CD4-positive, alpha-beta T cell treated with Interleukin-6 for 4 hours (primary cell): ENCODE measurements at regions not wholly inside any gene's neighbourhood (a gene's known extent, or its start where the extent isn't known, plus 50 kb on each side); places are given as distances from the start of the nearest gene placed in this dataset.
"Not testable (repeated sequence)": the region's sequence is repeated elsewhere in the genome, so short reads cannot be mapped to it uniquely, and the experiment has no call there.

Experiments used
- DNase-seq: peaks from one replicate; pipeline ENCODE4 v3.0.0-alpha.2; 2020; ENCODE audit warnings: mixed read lengths

DNA sequence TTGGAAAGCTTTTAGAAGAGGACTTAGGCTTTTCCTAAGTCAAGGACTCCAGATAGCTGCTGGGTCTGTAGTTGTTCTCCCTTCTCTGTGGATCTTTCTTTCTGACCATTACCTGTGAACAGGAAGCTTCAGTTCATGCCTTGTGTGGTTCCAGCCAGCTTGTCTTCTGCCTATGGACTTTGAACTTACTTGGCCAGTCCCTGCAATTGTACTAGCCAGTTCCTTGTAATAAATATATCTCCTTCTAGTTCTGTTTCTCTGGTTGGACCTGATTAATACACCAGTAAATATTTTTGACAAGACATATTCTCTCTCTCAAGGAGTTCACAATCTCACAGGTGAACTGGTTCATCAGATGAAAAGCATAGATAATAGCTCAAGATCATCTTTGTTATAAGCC is 341.3 kb upstream of the DPPA4 start:
- DNase-seq: no peak

DNA sequence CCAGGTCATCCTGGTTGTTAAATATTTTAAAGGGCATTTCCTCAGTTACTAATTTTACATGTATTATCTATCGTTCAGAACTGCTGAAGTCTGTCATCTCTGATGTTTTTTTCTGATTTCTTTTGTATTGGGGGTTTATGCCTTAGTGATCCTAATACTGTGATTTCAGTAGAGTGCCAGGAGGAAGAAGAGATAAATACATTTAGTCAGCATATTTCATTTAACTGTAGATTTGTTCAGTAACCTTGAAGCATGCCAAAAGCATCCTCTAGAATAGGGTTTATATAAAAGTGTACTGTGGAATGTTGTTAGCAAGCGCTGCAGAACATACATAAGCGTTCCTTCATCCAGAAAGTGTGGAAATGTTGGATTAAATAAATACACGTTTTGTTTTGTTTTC is 342.3 kb upstream of the DPPA4 start:
- no peak for DNase-seq

DNA sequence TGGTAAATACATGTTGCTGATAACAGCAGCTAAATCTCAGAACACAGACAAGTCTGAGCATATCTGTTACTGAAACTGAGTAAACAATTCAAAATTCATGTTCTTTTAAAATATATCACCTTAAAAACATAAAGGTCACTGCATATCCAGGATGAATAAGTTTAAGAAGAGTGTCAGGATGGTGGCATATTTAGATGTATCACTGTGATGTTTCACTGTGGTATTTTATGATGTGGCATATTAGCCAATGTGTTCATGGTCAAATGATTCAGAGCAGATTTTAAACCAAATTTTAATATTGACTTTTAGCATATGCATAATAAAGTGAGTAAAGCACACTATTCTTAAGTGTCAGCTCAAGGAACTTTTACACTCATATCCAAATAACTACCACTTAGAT is 346.4 kb upstream of the DPPA4 start:
- DNase-seq: no peak

- no peak for DNase-seq
Observed at GRCh38 chr3:109685084-109686079, 348.0 kb upstream of the DPPA4 start.

DNA sequence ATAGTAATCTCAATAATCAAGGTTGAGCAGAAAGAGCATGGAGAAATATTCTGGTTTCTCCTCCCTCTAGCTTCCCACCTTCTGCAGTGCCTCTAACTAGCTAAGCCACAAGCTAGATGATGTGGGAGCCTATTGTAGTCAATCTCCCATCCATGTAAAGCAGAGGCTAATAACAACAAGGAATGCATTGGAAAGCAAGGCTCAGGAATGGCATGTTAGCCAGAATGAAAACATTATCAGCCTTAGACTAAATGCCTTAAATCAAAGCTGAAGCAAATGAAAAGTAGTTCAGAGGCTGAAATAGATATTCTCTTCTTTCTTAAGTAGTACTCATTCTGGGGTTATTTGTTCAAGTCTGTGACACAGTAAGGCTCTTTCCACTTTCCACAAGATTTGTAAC is 350.3 kb upstream of the DPPA4 start:
- DNase-seq: no peak

DNA sequence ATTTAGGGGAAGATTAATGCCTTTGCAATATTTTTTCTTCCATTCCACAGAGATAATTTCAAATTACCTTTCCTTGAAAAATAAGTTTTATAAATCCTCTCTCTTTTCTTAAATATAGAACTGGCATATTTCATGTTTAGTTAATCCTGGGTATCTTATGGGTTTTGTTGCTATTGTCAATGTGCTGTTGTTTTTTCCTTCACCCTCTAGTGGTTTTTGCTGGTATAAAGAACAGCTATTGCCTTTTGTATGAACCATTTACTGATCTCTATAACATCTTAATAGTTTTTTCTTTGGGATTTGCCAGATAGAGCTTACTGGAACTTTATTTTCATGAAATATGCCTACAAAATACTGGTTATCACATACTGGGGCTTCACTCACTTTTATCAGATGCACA is 359.6 kb upstream of the DPPA4 start:
- no peak for DNase-seq

DNA sequence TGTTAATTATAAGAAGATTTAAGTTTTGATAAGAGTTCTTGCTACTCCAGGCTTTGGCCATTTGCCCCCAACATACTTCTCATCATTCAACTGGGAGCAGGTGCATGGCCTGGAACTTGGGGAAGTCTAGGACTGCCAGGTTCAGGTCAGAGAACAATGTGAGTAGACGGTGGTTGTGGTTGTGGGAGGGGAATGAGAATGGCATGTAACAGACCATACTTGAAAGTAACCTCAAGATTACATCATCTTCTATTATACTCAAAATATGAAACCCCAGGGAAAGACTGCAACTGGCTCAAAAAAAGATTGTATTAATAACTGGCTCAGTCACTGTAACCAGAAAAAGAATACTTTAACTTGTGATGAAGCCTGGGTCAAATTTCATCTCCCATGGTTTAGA is 364.9 kb upstream of the DPPA4 start:
- no peak for DNase-seq

GRCh38 chr3:109702976-109703375 is 365.6 kb upstream of the DPPA4 start:
- no peak for DNase-seq

- not testable (repeated sequence) for DNase-seq
Observed at GRCh38 chr3:109705133-109705532, 367.8 kb upstream of the DPPA4 start.

DNA sequence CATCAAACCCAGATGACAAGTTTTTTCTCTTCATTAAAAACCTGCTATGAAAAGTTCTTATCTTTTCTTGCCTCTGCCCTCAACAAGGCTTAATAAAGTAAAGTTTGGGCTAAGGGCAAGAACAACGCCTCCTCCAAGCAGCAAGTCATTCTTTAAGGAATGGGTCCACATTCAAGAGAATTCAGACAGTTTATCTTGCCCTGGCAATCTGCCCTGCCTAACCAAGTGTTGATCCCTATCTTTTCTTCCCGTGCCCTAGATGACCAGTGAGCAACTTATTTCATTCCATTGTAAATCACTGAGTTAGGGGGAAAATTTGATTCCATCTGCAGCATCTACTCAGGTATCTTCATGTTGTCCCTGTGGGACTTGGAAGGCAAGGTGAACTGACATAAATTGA is 370.3 kb upstream of the DPPA4 start:
- no peak for DNase-seq

DNA sequence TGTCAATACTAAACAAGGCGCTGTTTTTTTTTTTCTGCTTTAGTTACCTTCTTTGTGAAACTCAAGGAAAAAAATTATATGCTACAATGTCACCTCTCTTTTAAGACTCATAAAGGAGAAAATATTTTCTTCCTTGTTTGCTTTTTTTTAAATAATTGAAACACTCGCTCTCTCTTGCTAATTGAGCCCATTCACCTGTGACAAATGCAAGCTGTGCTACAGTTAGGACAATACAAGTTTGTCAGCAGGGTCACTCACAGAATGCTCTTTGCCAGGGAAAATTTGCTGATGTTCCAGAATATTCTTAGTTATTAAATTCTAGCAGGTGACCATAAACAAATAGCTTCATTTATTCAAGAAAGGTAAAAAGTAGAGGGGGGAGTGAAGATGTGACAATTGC is 375.9 kb upstream of the DPPA4 start:
- DNase-seq: no peak

DNA sequence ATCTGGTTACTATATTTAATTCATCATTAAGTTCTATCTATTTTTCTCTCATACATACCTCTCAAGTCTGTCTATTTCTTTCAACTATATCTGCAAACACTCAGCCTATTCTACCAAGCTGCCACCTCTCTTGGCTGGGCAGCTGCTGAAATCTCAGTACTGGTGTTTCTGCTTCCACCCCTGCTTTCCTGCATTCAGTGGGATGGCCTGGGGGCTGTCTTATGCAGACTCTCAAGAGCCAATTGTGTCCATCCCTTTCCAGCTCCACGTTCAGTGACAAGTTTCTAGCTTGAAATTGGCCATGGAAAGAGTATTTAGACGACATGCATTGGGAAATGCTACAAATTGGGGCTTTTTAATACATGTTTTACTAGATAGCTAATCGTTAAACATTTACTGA is 378.4 kb upstream of the DPPA4 start:
- DNase-seq: no peak

DNA sequence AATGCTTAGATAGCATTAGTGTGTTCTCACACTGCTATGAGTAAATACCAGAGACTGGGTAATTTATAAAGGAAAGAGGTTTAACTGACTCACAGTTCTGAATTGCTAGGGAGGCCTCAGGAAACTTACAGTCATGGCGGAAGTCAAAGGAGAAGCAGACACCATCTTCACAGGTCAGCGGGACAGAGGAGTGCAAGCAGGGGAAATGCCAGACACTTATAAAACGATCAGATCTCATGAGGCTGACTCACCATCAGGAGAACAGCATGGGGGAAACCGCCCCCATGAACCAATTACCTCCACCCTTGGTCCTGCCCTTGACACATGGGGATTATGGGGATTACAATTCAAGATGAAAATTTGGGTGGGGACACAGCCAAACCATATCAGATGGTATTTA is 381.5 kb upstream of the DPPA4 start:
- no peak for DNase-seq

DNA sequence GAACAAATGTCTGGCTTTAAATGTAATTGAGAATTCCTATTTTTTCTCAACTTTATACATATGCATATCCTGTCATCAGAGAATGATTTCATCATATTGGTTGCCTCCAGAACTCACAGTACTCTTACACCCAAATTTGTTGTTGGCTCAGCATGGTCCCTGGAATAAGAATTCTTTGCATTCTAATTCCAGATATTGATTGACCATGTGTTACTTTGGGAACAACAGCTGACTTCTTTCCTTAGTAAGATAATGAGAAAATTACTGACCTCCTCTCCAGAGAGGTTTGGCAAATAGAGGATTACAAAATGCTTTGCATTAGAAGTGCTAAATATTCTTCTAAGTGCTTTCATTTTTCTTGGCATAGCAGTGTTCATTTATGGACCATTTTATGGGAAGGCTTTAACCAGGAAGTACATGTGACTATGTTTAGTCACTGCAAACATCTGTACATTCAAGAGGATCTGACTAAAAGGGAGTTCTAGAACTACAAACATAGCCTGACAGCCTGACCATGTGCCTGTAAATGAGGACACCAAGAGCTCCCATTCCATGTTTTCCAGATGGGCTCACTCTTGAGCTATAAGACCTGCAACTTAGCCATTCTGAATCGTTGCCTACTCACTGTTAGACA is 391.6 kb upstream of the DPPA4 start:
- DNase-seq: no peak

- DNase-seq: peak; percentile 72
Observed at GRCh38 chr3:109731639-109732473, 394.5 kb upstream of the DPPA4 start.

GRCh38 chr3:109743981-109744380 is 406.6 kb upstream of the DPPA4 start:
- no peak for DNase-seq

- DNase-seq: no peak
Observed at GRCh38 chr3:109772520-109772919, 435.2 kb upstream of the DPPA4 start.

DNA sequence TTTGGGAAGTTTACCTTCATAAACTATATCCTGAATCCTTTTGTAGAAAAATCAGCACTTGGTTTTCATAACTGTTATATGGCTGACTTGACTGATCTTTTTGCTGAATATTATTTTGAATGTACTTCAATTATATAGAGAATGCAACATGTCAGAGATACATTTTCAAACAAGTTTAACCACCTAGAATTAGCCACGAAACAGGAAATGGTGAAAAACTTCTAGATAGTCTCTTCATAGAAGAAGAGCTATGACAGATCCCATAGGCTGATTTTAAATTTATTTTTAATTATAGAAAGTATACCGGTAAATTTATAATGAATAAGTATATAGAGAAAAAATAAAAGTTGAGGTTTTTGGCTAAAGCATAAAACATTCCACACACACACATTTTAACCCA is 436.8 kb upstream of the DPPA4 start:
- DNase-seq: no peak

DNA sequence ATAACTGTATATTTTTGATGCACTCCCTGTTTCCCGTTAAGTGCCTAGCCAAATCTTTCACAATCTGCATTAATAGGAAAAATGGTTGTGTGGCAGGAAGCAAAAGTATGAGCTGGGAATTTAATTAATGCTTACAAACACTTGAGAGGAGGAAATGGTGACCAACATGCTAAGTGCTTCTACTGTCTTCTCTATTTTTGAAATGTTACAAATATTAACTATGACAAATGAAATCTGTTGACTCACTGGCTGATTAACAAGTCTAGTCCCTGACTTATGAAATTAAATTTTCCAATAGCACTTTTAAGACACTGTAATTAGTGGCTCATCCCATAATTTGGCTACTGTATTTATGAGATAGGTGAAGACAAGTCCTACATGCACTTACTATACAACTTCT is 446.9 kb upstream of the DPPA4 start:
- DNase-seq: no peak

- DNase-seq: no peak
Observed at GRCh38 chr3:109784852-109785631, 447.7 kb upstream of the DPPA4 start.

DNA sequence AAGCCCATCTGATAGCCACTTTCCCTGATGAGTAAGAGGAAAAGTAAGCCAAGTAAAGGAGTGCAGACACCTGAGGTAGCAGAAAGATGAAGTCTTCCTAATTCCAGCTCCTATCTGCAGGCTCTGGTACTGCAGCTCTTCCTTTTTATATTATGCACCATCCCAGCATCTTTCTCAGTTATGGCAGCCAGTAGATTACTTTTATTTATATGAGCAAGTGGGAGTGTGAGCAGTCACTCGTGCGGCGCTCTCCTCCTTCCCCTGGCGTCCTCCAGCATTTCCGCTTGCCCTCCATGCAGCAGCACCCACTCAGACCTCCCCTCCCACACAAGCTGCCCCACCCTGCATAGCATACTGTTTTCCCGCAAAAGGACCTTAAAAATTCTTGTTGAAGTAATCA is 465.9 kb upstream of the DPPA4 start:
- DNase-seq: no peak

DNA sequence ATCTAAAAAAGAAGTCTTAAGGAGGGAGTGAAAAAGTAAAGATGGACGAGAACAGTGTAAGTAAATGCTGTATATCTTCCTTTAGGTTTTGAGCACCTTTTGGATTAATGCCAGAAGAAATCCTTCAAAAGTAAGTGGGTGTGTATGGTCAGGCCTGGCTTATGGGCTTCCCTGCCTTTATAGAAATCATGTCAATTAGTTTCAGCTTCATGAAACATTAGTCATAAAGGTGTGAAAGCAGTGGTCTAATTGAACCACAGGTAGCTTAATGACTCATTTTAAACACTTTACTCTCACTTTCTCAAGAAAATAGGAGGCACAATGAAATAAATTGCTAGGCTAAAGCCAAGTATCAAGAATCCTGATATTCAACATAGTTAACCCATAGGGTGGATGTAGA is 467.4 kb upstream of the DPPA4 start:
- peak; percentile 10 for DNase-seq

DNA sequence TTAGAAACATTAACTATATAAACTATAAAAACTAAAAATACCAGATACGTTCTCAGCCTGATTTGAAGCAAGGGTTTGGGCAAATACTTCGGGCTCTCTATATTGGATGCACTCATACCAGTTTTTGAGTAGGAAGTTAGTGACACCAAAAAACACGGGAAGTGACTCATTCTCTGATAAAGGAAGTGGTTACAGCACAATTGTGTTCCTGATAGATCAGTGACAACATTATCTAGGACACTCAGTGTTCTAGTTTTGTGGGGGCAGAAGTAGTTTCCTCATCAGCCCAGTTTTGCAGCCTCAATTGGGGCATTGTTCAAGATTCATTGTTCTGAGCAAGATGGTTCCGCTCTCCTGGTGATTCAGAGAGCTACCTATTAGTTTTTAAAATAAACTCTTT is 469.6 kb upstream of the DPPA4 start:
- peak; percentile 61 for DNase-seq
